Middle frontal gyrus (tissue), 1 donor: ENCODE measurements at regions not wholly inside any gene's neighbourhood (a gene's known extent, or its start where the extent isn't known, plus 50 kb on each side); places are given as distances from the start of the nearest gene placed in this dataset.
"Not testable (repeated sequence)": the region's sequence is repeated elsewhere in the genome, so short reads cannot be mapped to it uniquely, and the experiment has no call there.

Experiments
- DNase-seq: peaks from one replicate; pipeline ENCODE4 v3.0.0-alpha.2; 2015; ENCODE audit warnings: low spot score; ENCODE audit errors: extremely low spot score

DNA sequence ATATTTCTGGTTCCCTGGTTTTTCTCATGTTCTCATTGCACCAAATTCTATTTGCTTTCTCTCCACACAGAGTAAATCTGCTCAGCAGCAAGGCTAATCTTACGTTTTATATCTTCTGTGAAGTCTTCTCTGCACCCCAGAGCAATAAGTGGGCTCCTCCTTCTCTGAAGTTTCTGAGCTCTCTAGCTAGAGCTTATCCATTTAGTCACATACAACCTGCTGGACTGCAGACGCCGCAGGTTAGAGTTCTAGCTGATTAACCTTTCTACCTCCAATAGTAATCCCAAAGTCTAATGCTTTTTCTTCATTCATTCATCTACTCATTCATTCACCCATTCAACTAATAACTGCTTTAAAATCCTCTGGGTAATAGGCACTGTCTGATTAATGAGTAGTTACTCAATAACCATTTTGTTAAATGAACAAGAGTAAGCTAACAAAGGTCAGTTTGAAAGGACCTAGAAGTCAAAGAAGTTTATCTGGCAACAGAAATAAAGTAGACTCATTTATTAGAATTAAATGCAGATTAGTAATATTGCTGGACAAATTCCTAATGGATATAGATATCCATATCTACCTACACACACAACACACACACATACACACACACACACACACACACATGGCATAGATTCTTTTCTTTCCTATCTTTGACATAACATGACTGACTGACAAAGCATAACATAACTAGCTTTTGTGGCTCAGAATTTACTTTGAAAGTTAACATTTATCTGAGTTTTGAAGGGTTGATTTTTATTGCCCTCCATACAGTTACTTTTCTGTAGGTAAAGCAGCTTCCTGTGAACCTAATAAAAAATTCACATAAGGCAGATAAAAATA, 984.6 kb upstream of the SEMA6A start:
- no peak for DNase-seq

GRCh38 chr5:117551236-117551635, 976.6 kb upstream of the SEMA6A start:
- no peak for DNase-seq

DNA sequence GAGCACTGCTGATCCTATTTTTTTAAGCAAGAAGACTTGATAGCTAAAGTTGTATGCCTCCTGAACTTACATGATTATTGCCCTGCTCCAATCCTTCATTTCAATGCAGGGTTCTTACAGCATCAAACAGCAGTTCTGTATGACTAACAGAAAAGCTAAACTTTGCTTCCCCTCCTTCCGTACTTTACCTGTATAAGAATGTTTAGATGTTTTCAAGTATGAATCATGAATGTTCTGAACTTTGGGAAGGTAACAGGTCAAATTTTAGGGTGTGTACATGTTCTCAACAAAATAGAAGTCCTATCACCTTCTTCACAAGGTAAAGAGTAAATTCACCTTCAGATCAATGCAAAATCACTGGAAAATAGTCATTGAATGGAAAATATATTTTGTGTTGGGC, 972.6 kb upstream of the SEMA6A start:
- DNase-seq = no peak

GRCh38 chr5:117539692-117540091, 965.1 kb upstream of the SEMA6A start:
- no peak for DNase-seq

DNA sequence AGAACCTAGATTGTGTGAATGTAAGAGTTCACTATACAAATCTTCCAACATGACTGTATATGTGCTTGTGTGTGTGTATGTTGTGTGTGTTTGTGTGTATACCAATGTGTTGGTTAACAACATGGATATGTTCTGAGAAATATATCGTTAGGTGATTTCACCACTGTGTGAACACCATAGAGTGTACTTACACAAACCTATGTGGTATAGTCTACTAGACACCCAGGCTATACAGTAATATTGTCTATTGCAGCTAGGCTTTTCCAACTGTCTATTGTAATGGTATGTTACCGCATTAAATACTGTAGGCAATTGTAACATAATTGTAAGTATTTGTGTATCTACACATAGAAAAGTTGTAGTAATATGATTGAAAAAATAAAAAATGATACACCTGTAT, 959.2 kb upstream of the SEMA6A start:
- no peak for DNase-seq

- DNase-seq = not testable (repeated sequence)
These were observed 958.5 kb upstream of the SEMA6A start for GRCh38 chr5:117533051-117533670.

DNA sequence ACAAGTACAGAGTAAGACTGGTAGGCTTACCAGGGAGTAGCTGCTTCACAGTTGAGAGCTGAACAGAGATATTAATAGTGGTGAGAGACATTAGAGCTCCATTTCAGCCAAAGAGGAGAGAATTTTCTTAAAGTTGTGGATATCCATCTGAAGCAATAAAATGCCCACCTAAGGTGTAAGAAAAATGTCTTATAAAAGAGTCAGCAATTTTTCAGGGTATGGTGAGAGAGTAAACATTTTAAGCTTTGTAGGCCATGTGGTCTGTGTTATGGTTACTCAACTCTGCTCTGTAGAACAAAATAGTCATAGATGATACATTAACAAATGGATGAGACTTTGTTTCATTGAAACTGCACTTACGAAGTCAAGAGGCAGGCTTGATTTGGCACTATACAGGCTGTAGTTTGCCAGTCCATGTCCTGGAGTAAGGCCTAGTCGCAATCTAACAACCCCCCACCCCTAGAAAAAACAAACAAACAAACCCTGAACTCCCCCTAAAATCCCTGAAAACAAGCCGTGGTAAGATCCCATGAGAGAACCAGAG, 945.4 kb upstream of the SEMA6A start:
- DNase-seq = no peak

DNA sequence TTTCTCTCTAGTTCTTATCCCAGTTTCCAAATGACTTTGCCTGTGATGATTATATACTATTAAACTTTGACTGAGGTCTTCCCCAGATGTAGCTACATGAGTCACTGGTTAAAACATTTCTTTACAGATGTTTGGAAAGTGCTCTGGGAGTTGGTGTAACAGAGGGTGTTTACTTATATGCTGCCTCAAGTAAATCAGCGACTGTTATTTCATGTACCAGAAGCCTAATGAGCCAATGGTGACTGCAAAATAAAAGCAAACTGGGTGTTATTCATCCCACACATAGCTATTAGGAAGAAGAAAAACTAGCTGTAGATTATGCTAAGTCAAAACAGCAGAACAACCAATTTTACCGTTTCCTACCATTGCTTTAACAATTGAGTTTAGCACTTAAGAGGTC, 929.7 kb upstream of the SEMA6A start:
- DNase-seq = no peak

DNA sequence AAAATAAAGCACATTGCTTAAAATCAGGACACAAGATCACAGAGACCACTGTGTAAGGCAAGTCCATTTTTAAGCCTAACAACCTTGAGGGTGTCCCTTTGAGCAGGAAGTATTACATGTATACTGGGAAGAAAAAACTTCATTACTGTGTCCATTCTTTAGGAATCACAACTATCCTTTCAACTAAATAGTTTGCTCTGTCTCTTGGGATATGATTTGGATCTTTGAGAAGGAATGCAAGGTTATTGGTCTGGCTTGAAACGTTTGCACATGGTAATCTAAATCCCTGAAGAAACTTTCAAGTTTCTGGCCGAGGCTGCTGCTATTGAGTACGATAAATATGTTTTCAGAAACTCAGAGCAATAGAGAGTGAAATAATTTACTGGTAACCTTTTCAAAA, 923.0 kb upstream of the SEMA6A start:
- DNase-seq = no peak

- no peak for DNase-seq
These were observed 922.2 kb upstream of the SEMA6A start for GRCh38 chr5:117496801-117497200.

- DNase-seq = no peak
These were observed 919.6 kb upstream of the SEMA6A start for GRCh38 chr5:117494188-117494587.

DNA sequence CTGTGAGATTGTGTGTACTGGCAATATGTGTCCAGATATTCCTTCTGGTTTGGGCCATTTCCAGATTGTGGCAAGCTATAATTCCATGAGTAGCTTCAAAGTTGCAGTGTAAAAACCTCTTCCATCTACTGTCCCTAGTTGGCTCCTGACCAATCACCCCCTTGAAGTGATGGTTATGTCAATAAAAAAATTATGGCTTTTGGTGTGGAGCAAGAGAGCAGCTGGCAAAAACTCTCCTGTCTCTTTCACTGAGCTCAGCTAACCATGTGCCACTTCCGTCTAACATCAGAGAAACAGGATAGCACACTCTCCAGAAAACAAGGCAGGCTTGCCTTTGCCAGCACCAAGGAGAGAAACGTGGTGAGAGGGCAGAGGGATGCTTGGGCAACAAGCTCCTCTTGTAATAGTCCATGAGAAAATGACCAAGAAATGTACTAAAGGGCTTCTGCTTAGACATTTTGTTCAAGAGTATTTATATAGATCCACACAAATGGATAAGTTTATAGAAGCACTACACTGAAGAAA, 914.4 kb upstream of the SEMA6A start:
- DNase-seq = no peak

DNA sequence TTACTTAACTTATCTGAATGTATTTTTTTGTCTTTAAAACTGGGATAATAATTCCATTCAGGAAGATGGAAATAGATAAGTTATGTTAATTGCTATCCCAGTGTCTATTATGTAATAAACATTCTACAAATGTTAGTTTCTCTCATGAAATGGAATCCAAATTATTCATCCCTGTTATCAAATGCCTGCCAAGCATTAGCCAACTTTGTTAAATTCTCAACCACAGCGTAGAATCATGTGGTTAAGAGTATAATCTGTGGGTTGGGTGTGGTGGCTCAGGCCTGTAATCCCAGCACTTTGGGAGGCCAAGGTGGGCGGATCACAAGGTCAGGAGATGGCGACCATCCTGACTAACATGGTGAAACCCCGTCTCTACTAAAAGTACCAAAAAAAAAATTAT, 912.9 kb upstream of the SEMA6A start:
- no peak for DNase-seq

DNA sequence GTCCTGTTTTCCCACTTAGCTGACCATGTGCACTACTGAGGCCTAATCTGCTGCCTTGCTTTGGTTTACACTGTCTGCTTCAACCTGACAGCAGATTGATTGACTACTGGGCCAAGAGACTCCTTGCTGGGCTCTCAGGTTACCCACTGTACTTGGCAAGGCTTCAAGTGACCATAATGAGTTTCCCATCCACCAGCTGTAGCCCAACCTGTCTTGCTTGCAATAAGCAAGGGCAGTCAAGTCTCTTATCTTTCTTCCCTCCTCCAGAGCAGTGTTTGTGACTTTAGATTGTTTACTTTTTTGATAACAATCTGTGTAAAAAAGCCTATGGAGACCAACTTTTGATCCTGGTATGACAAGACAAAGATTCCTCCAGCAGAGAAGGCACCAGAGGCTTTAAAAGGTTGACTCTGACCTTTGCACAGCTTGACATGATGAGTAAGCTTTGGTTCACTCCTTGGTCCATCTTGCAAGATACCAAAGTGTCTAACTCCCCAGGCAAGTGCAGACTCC, 912.3 kb upstream of the SEMA6A start:
- DNase-seq = no peak

DNA sequence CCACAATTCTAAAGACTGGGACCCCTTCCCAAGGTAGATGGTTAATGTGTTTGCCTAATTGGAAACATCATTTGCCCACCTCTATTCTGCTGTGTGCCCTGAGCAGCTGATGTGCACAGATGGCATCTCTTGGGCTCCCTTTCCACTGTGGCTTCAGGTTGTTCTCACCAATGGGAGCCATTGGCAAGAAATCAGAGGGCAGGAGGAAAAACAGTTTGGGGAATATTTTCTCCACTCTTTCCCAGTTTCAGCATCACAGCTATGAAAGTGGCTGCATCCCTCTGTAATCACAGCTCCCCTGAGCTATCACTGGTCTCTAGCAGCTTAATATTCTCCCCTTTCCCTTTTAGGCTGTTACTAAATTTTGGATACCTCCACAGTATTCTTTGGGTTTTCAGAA, 911.6 kb upstream of the SEMA6A start:
- no peak for DNase-seq

DNA sequence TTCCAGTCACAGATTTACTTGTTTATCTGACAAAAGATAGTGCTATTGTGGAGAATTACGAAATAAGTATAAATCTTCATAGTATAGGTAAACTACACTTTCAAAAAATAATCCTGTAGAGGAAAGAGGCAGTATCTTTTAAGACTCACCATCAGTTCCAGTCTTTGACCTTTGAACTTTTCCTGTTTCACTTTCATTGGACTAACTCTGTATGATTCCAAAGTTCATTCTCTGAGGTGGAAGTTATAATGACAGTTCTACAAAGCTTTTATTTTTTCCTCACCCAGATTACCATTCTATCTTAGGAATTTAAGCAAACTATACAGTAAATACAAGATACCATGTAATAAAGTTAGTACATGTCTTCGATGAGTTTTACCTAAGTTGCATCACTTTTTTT, 901.3 kb upstream of the SEMA6A start:
- DNase-seq = no peak

GRCh38 chr5:117473165-117473564, 898.5 kb upstream of the SEMA6A start:
- no peak for DNase-seq

GRCh38 chr5:117463881-117464570, 889.4 kb upstream of the SEMA6A start:
- DNase-seq = no peak

DNA sequence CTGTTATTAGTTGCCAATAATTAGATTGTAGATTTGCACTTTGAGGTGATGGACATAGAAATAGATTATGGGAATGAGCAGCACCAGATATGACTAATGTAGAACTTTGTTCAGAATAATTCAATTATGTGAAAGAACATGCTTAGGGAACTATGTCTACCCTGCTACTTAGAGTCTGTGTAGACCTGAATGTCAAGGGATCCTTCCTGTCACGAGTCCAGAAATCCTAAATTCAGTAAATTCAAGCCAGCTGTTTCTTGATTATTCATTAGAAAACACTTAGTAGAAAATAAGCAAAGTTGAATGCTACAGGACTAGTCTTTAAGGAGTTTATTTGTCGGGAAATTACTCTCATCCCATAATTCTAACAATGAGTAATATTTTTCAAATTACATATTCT, 887.3 kb upstream of the SEMA6A start:
- no peak for DNase-seq

DNA sequence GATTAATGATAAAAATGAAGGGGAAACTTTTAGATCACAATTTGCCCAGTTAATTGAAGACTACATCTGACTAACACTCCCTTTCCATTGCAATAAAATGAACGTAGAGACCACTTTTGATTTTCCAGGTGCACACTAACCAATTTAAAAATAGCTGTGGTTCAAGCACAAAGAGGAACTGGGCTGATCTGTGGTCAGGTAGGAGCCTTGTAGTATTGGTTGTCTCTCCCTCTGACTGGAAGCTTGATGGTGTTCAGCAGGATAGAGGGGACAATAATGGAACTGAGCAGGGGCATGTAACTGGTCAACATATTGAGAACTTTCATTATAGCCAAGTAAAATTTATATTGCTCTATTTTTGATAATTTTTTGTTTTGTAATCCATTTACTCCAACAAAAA, 886.8 kb upstream of the SEMA6A start:
- no peak for DNase-seq

DNA sequence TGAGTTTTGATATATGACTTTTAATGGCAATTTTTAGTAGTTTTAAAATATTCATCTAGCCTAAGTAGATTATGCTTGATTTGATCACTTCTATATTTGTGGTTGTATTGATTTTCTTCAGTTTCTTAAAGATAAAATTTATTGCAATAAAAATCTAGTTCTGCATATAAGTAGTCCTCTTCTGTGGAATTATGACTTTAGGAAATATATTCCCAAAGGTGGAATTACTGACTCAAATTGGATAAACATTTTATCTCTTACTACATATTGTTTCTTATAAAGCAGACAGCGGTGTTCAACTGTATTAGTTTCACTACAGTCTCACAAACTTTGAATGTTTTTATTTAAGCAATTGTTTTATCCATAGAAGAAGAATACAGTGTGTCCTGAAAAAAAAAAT, 883.0 kb upstream of the SEMA6A start:
- DNase-seq = no peak
